Loucy (cell line): ENCODE measurements at regions not wholly inside any gene's neighbourhood (a gene's known extent, or its start where the extent isn't known, plus 50 kb on each side); places are given as distances from the start of the nearest gene placed in this dataset.

ENCODE experiments used
- CTCF ChIP-seq: fragments of 200-600 bp; sonication (generic); conservative IDR thresholded peaks from 2 replicates; pipeline ENCODE4 v1.5.1; 2014; ENCODE audit warnings: mild to moderate bottlenecking, antibody characterized with exemption, low read length
- EZH2phosphoT487 ChIP-seq: fragments of 200-600 bp; IDR thresholded peaks from 2 replicates; pipeline ENCODE4 v1.6.1; 2018; ENCODE audit warnings: antibody characterized with exemption, mild to moderate bottlenecking, moderate library complexity, borderline replicate concordance

GRCh38 chr4:187500796-187501195 is 494.8 kb upstream of the ZFP42 start:
- TF ChIP-seq CTCF (no peak), EZH2phosphoT487 (no peak)
